ENCODE measurements at regions not wholly inside any gene's neighbourhood (a gene's known extent, or its start where the extent isn't known, plus 50 kb on each side); places are given as distances from the start of the nearest gene placed in this dataset.

DNA sequence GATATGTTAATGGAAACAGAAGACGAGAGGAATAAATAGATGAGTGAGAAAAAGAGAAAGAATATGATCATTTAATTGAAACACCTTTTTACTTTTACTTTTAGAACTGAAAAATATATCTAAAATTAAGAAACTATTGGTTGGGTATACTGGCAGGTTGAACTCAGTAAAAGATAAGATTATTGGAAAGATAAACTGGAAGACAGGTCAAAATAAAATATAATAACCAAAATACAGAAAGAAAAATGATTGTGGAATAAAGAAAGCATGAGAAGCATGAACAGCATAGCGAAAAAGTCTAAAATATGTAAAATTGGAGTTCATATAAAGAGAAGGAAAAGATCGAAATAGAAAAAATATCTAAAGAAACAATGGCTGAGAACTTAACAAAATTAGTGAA is 242.2 kb upstream of the MIR17HG start:
- H4K20me1 ChIP-seq (ENCODE audit: insufficient read depth, low read length) = no peaks in the 10 kb centered on the region
- H3K4me3 ChIP-seq (ENCODE audit: insufficient read depth, low read length) = no peak overlapping the region
- peaks cover 3% of the 10 kb centered on the region for H3K9me3 ChIP-seq (ENCODE audit: low read depth, low read length)
- H3K4me2 ChIP-seq (ENCODE audit: insufficient read depth, low read length) = no peak overlapping the region
- no peak overlapping the region for H2AFZ ChIP-seq (ENCODE audit: low read length)
- H3K27me3 ChIP-seq (ENCODE audit: insufficient read depth, low read length) = no peaks in the 10 kb centered on the region
- no peaks in the 10 kb centered on the region for H3K4me1 ChIP-seq (ENCODE audit: insufficient read depth, low read length)
- DNase-seq (ENCODE audit: insufficient read length, low spot score, missing footprints) = no peak
- TF ChIP-seq, protein P1, sequence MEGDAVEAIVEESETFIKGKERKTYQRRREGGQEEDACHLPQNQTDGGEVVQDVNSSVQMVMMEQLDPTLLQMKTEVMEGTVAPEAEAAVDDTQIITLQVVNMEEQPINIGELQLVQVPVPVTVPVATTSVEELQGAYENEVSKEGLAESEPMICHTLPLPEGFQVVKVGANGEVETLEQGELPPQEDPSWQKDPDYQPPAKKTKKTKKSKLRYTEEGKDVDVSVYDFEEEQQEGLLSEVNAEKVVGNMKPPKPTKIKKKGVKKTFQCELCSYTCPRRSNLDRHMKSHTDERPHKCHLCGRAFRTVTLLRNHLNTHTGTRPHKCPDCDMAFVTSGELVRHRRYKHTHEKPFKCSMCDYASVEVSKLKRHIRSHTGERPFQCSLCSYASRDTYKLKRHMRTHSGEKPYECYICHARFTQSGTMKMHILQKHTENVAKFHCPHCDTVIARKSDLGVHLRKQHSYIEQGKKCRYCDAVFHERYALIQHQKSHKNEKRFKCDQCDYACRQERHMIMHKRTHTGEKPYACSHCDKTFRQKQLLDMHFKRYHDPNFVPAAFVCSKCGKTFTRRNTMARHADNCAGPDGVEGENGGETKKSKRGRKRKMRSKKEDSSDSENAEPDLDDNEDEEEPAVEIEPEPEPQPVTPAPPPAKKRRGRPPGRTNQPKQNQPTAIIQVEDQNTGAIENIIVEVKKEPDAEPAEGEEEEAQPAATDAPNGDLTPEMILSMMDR (IDR thresholded peaks at IDR 0.05; ENCODE audit: extremely low read depth, low read depth, low read length) = no peak
- no peak overlapping the region for H3K27ac ChIP-seq (ENCODE audit: low read depth, low read length)
- no peaks in the 10 kb centered on the region for H3K36me3 ChIP-seq (ENCODE audit: insufficient read depth, low read length)
- no peaks in the 10 kb centered on the region for H3K79me2 ChIP-seq (ENCODE audit: insufficient read depth, low read length)

DNA sequence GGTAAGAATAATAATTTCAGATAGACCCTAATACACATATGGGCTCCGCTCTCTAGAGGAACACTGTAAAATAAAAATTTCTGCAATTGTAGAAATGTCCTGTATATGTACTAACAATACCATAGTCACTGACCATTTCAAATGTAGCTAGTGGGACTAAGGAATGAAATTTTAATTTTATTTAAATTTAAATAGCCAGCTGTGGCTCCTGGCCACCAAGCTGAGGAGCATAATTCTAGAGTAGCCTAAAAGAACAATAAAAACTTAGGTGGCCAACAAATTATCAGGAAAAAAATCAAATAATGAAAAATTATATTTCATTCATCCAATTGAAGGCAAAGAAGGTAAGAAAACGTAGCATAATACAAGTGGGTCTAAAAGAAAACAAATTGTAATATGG is 240.9 kb upstream of the MIR17HG start:
- Histone ChIP-seq H2AFZ (ENCODE audit: low read length) (no peak overlapping the region), H3K4me1 (ENCODE audit: insufficient read depth, low read length) (no peaks in the 10 kb centered on the region), H3K27me3 (ENCODE audit: insufficient read depth, low read length) (no peaks in the 10 kb centered on the region), H3K36me3 (ENCODE audit: insufficient read depth, low read length) (no peaks in the 10 kb centered on the region), H3K4me2 (ENCODE audit: insufficient read depth, low read length) (no peak overlapping the region), H3K27ac (ENCODE audit: low read depth, low read length) (no peak overlapping the region), H3K79me2 (ENCODE audit: insufficient read depth, low read length) (no peaks in the 10 kb centered on the region), H3K9me3 (ENCODE audit: low read depth, low read length) (peaks cover 3% of the 10 kb centered on the region), H3K4me3 (ENCODE audit: insufficient read depth, low read length) (no peak overlapping the region), H4K20me1 (ENCODE audit: insufficient read depth, low read length) (no peaks in the 10 kb centered on the region)
- TF ChIP-seq, protein P1 (IDR thresholded peaks at IDR 0.05; ENCODE audit: extremely low read depth, low read depth, low read length) = no peak
- DNase-seq (ENCODE audit: insufficient read length, low spot score, missing footprints) = no peak

DNA sequence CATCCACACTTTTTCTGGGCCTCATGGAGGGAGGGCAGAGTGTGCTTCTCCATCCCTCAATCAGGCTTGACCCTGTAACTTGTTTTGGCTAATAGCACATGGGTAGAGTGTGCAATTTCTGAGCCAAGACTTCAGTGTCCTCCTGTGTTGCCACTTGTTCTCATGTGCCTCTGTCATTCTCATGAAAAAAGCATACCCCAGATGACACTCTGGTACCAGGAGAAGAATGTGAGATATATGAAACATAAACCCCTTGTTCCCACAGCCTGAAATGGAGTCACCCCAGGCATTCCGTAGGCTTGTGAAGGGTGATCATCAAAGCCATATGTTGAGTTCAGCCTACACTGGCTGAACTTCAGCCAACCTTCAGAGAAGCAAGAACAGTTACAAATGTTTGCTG is 239.2 kb upstream of the MIR17HG start:
- Histone ChIP-seq H3K36me3 (ENCODE audit: insufficient read depth, low read length) (no peaks in the 10 kb centered on the region), H2AFZ (ENCODE audit: low read length) (no peak overlapping the region), H3K4me2 (ENCODE audit: insufficient read depth, low read length) (no peak overlapping the region), H3K79me2 (ENCODE audit: insufficient read depth, low read length) (no peaks in the 10 kb centered on the region), H3K4me1 (ENCODE audit: insufficient read depth, low read length) (no peaks in the 10 kb centered on the region), H3K9me3 (ENCODE audit: low read depth, low read length) (peaks cover 3% of the 10 kb centered on the region), H3K27ac (ENCODE audit: low read depth, low read length) (no peak overlapping the region), H4K20me1 (ENCODE audit: insufficient read depth, low read length) (no peaks in the 10 kb centered on the region), H3K27me3 (ENCODE audit: insufficient read depth, low read length) (no peaks in the 10 kb centered on the region), H3K4me3 (ENCODE audit: insufficient read depth, low read length) (no peak overlapping the region)
- TF ChIP-seq, protein P1 (IDR thresholded peaks at IDR 0.05; ENCODE audit: extremely low read depth, low read depth, low read length) = no peak
- no peak for DNase-seq (ENCODE audit: insufficient read length, low spot score, missing footprints)

DNA sequence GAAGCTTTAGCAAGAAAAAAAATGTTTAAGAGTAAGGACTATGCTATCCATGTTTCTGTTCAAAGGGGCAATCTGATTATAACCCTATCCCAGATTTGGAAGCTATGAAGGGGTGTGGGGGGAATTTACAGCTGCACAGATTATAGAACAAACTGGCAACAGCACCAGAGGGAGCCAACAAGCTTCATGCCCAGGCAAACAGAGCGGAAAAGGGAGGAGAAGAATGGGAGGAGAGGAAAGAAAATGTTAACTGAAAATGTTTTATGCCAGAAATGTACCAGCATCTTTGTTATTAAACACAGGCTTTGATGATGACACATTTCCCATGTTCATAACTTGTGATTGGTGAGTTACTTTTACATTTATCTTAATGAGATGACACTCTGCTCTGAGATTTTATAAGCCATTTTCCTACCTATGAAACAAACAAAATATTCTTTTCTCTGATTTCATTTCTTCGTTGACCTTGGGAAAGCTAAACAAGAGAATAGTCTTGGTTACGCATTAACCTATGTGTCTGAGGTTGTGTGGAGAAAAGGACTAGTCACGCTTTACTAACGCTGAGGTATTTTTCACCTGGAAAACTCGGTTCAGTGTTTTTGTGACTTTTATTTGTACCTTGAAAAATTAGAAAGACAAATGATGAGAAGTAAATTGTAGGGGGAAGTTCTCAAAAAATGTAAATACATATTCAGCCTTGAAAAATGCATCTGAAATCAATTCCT is 235.8 kb upstream of the MIR17HG start:
- Histone ChIP-seq H4K20me1 (ENCODE audit: insufficient read depth, low read length) (no peaks in the 10 kb centered on the region), H3K27ac (ENCODE audit: low read depth, low read length) (no peak overlapping the region), H3K79me2 (ENCODE audit: insufficient read depth, low read length) (no peaks in the 10 kb centered on the region), H3K4me3 (ENCODE audit: insufficient read depth, low read length) (no peak overlapping the region), H2AFZ (ENCODE audit: low read length) (no peak overlapping the region), H3K27me3 (ENCODE audit: insufficient read depth, low read length) (no peaks in the 10 kb centered on the region), H3K36me3 (ENCODE audit: insufficient read depth, low read length) (no peaks in the 10 kb centered on the region), H3K9me3 (ENCODE audit: low read depth, low read length) (peaks cover 3% of the 10 kb centered on the region), H3K4me1 (ENCODE audit: insufficient read depth, low read length) (no peaks in the 10 kb centered on the region), H3K4me2 (ENCODE audit: insufficient read depth, low read length) (no peak overlapping the region)
- TF ChIP-seq, protein P1 (IDR thresholded peaks at IDR 0.05; ENCODE audit: extremely low read depth, low read depth, low read length) = no peak
- DNase-seq (ENCODE audit: insufficient read length, low spot score, missing footprints) = no peak

All from osteoblast (primary cell).